ENCODE measurements at regions not wholly inside any gene's neighbourhood (a gene's known extent, or its start where the extent isn't known, plus 50 kb on each side); places are given as distances from the start of the nearest gene placed in this dataset.

- TF ChIP-seq RFX5 (IDR thresholded peaks at IDR 0.05; ENCODE audit: borderline replicate concordance, low read depth, low read length), result no peak
Measured at GRCh38 chr5:124156415-124156996, 589.9 kb downstream of the ZNF608 start (continued).

All from H1 (cell line).